Panc1 (cell line): ENCODE measurements at regions not wholly inside any gene's neighbourhood (a gene's known extent, or its start where the extent isn't known, plus 50 kb on each side); places are given as distances from the start of the nearest gene placed in this dataset.

ENCODE experiments used
- CTCF ChIP-seq: fragments of 450-650 bp; IDR thresholded peaks from 2 replicates; pipeline ENCODE4 v1.5.1; 2017; ENCODE audit warnings: mild to moderate bottlenecking
- POLR2AphosphoS5 ChIP-seq: IDR thresholded peaks from 2 replicates; pipeline ENCODE4 v1.6.1; 2012; ENCODE audit warnings: mild to moderate bottlenecking, low read depth, low read length, moderate library complexity

DNA sequence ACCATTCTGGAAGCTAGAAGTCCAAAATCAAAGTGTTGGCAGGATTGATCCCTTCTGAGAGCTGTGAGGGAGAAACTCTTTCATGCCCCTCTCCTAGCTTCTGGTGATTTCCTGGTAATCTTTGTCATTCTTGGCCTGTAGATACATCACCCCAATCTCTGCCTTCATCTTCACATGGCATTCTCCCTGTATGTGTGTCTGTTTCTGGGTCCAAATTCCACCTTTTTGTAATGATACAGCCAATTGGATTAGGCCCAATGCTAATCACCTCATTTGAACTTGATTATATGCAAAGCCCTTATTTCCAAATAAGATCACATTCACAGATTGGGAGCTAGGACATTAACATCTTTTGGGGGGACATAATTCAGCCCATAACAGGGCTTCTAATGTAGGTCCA lies 76.9 kb upstream of the MBIP start:
- TF ChIP-seq CTCF (no peak), POLR2AphosphoS5 (no peak)
